Erythroblast (primary cell): ENCODE measurements at regions not wholly inside any gene's neighbourhood (a gene's known extent, or its start where the extent isn't known, plus 50 kb on each side); places are given as distances from the start of the nearest gene placed in this dataset.

Source experiments
- DNase-seq, 2 experiments: peaks; one replicate each; lab custom pipeline; 2025; lab: John Stamatoyannopoulos, UW
- GATA1 ChIP-seq: IDR thresholded peaks from 2 replicates; pipeline ENCODE4 v1.6.1; 2011; ENCODE audit warnings: low read depth, mild to moderate bottlenecking, control low read depth, low read length, moderate library complexity
- POLR2A ChIP-seq: IDR thresholded peaks from 2 replicates; pipeline ENCODE4 v1.6.1; 2011; ENCODE audit warnings: mild to moderate bottlenecking, low read length

DNA sequence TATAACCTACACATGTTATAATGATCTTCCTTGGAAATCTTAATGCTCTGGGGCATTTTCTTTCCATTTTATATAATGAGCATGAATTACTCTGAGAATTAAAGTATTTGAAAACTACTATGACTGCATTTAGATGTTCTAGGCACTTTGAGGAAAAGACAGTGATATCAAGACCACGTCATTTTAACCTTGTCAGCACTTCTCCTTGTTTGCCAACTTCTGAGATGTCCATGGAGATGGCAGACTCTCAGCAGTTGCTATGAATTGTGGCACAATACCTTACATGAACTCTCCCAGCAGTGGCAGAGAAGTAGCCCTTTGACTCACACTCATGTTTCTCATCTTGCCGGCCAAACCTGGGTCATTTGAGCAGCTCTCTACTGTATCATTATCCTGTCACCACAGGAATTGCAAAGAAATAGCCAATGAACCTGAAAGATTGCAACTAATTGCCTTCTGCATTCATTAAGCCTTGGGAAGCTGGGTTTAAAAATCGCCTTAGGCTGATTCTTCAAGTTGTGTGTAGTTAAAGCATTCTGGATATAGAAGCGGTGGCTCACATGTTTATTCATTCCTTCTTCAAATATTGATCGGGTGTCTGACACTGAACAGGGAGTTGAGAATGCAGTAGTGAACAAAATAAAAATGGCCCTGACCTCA, 272.2 kb upstream of the CFAP20DC start:
- no peak for TF ChIP-seq GATA1
- no peak for TF ChIP-seq POLR2A
- no peak for DNase-seq

- TF ChIP-seq POLR2A (no peak), GATA1 (no peak)
- DNase-seq: no peak
Observed at GRCh38 chr3:59320080-59320479, 270.3 kb upstream of the CFAP20DC start.

DNA sequence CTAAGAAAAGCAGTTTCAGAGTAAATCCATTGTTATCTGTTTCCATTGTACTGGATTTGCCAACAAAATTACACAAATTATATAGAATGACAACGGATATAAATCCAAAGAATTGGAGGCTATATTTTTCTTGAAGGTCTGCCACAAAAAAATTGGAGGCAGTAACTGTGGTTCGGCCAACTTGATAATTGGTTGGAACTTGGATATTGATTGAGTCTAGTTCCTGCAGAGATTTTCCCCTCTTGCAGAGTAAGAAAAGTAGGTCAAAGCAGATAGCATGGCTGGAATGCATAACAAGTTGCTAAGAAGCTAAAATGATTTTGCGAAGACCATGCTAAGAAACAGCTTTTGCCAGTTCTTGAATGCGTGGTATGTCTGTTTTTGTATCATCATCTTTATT, 269.6 kb upstream of the CFAP20DC start:
- DNase-seq: no peak
- TF ChIP-seq POLR2A: no peak
- TF ChIP-seq GATA1: no peak

- TF ChIP-seq POLR2A (no peak), GATA1 (no peak)
- no peak for DNase-seq
Observed at GRCh38 chr3:59318881-59319280, 269.1 kb upstream of the CFAP20DC start.

GRCh38 chr3:59317386-59317785, 267.6 kb upstream of the CFAP20DC start:
- TF ChIP-seq GATA1 (no peak), POLR2A (no peak)
- DNase-seq: no peak

DNA sequence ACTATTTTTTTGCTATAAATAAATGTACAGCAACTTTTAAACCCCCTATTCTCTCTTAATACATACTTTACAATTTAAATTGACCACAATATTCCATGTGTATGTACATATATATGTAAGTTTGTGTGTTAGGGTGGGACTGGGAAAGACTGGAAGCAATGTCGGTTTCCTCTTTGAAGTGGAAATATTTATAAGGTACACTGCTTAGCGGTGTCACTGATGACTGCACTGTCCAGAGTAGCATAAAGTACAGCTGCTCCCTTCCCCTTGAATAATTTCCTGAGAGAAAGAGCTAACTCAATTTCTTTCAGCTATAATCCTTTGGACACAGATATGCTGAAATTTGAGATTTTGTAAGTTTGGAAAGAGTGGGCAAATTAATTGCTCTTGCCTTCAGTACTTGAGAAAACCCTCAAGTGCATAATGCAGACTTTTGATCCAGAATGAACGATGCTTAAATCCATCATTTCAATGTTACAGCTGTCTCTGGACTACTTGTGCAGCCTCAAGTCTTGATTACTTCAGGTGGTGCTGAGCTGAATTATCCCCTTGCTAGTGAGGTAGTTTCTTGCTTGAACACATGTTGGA, 267.0 kb upstream of the CFAP20DC start:
- TF ChIP-seq GATA1 (no peak), POLR2A (no peak)
- DNase-seq: no peak

DNA sequence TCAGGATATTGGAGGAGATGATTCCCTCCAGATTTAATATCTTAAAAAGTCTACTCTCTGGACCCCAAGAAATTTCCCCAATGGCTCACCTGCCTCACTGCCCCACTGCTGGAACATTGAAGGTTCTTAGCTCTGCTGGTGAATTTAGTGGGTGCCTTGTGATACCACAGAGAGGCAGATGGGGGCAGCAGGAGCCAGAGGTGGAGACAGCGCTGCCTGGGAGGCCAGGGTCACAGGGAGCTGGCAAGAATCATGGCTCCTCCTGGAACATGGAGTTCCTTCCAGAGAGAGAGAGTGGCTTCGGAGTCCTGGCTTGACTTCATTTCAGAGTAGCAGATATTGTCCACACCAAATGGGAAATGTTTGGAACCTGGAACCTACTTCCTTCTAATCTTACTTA, 263.5 kb upstream of the CFAP20DC start:
- DNase-seq: peak; percentile 1 to 7
- TF ChIP-seq POLR2A (no peak), GATA1 (no peak)

GRCh38 chr3:59311231-59311630, 261.4 kb upstream of the CFAP20DC start:
- no peak for DNase-seq
- TF ChIP-seq POLR2A: no peak
- no peak for TF ChIP-seq GATA1

DNA sequence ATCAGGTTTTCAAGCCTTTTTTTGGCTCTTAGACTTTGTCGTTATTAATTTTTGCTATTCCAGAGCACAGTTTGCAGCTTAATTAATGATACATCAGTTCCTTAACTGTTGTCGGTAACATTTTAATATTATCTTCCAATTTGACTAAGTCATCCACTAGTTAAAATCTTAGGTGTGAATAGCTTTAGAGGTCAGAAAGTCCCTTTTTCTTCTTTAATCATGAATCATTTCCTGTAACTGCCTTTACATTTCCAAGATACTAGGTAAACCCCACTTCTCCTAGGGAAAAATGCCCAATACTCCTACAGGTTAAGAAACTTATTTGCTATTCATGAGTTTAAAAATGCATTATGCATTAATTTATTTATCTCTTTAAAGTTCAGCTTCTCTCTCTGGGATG, 260.9 kb upstream of the CFAP20DC start:
- DNase-seq: no peak
- TF ChIP-seq GATA1 (no peak), POLR2A (no peak)

- DNase-seq: no peak
- TF ChIP-seq GATA1: no peak
- TF ChIP-seq POLR2A: no peak
Observed at GRCh38 chr3:59308684-59309083, 258.9 kb upstream of the CFAP20DC start.

- TF ChIP-seq GATA1: no peak
- no peak for TF ChIP-seq POLR2A
- DNase-seq: no peak
Observed at GRCh38 chr3:59308001-59308400, 258.2 kb upstream of the CFAP20DC start.

DNA sequence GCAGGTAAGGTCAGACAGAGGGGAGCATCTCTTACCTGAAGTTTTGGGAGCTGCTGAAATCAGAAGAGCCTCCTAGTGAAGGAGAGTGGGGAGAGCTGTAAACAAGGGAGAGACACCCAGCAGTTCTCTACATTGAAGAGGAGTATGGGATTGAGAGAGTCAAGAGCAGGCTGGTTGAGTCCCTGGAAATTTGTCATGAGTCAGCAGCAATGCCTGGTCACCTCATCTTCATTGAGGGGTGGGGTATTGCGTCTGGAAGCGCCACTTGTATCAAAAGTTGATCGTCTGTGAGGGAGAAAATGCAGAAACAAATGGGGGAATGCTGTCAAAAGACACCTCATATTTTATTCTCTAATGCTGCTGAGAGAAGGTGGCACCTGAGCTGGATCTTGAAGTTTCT, 256.6 kb upstream of the CFAP20DC start:
- TF ChIP-seq GATA1 (no peak), POLR2A (no peak)
- no peak for DNase-seq

DNA sequence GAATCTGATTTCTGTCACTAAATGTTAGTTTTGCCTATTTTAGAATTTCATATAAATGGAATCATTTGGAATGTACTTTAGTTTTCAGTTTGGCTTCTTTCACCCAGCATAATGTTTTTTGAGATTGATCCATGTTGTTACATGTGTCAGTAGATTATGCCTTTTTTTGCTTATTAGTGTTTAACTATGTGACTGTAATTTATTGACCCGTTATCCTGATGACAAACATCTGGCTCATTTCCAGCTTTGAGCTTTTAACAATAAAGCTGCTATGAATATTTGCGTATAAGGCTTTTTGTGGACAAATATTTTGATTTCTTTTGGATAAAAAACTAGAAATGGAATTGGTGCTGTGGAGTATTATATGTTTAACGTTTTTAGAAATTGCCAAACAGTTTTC, 254.5 kb upstream of the CFAP20DC start:
- no peak for TF ChIP-seq POLR2A
- TF ChIP-seq GATA1: no peak
- no peak for DNase-seq

- TF ChIP-seq POLR2A (no peak), GATA1 (no peak)
- no peak for DNase-seq
Observed at GRCh38 chr3:59303452-59303851, 253.6 kb upstream of the CFAP20DC start.

- no peak for DNase-seq
- TF ChIP-seq GATA1: no peak
- no peak for TF ChIP-seq POLR2A
Observed at GRCh38 chr3:59302442-59302841, 252.6 kb upstream of the CFAP20DC start.

DNA sequence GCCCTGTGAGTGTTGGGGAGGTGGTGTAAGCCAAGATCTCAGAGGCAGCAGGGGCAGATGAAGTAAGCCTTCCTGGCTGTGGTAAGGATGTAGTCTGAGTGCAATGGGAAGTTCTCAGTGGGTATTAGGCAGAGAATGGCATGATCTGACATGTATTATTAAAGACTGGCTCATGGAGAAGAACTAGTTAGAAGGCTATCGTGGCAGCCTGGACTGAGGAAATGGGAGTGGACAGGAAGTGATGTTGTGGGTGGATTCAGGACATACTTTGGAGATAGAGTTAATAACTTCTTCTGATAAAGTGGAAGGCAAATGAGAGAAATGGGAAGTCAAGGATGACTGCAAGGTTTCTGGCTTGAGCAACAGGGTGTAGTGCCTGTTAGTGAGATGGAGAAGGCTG, 250.9 kb upstream of the CFAP20DC start:
- TF ChIP-seq POLR2A: no peak
- TF ChIP-seq GATA1: no peak
- DNase-seq: no peak
